BJ (cell line): ENCODE measurements at regions not wholly inside any gene's neighbourhood (a gene's known extent, or its start where the extent isn't known, plus 50 kb on each side); places are given as distances from the start of the nearest gene placed in this dataset.
A peak's percentile ranks its signal among the peaks of the same experiment; 100 is the strongest.

Experiments used
- CTCF ChIA-PET: fragments of 350-600 bp; formaldehyde crosslinking; extraction: SDS; loops from one replicate; lab custom pipeline; 2021; ENCODE audit warnings: antibody characterized with exemption, inconsistent platforms; lab: Yijun Ruan, JAX
- POLR2A ChIA-PET: fragments of 300-600 bp; sonication (Branson Sonifier 250); formaldehyde crosslinking; extraction: SDS; loops from one replicate; lab custom pipeline; 2021; ENCODE audit warnings: antibody characterized with exemption; lab: Charles Lee
- DNase-seq: peaks from one replicate; pipeline ENCODE4 v3.0.0-alpha.2; 2011; ENCODE audit warnings: low read depth
- H3K27me3 ChIP-seq: 2 replicates; pipeline ENCODE4 v1.6.0; 2011; ENCODE audit warnings: low read length; ENCODE audit not compliant: control insufficient read depth, insufficient read depth
- H3K36me3 ChIP-seq: 2 replicates; pipeline ENCODE4 v1.5.1; 2011; ENCODE audit warnings: low read length; ENCODE audit not compliant: control insufficient read depth, insufficient read depth
- H3K4me3 ChIP-seq: 2 replicates; pipeline ENCODE4 v1.5.1; 2011; ENCODE audit warnings: low read depth, mild to moderate bottlenecking, control low read depth, low read length
- TF ChIP-seq, protein P1 (sequence below): IDR thresholded peaks from 2 replicates; pipeline ENCODE4 v1.5.1; 2011; ENCODE audit warnings: low read depth, mild to moderate bottlenecking, control low read depth, inconsistent platforms, low read length, moderate library complexity; ENCODE audit not compliant: insufficient read depth

DNA sequence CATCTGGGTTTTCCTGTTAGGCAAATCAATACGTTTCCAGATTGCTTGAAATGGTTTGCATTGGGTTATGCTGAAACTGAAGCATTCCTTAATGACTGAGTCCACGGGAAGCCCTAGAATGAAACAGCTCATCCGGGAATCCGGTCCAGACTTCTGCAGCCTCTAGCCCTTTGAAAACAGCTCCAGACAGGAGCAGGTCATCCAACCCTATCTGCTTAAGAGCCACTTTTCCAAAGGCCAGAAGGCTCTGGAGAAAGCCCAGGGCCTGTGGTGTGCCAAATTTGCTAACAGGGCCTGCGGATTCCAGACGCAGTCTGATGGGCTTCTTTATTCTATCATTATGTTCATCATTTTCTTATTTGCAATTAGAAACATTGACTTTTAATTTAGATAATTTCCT, 265.4 kb downstream of the SKIDA1 start:
- ChIA-PET POLR2A (no interaction called here), CTCF (interaction anchor here (0.9 kb wide), 2 partner anchors 10 to 472 kb away, joined by 3 to 4 read pairs; no protein-coding TSS in a partner anchor)
- H3K27me3 ChIP-seq: no peaks in the 10 kb centered on the region; the same call in none of the 2 replicates
- H3K36me3 ChIP-seq: no peaks in the 10 kb centered on the region
- TF ChIP-seq, protein P1, sequence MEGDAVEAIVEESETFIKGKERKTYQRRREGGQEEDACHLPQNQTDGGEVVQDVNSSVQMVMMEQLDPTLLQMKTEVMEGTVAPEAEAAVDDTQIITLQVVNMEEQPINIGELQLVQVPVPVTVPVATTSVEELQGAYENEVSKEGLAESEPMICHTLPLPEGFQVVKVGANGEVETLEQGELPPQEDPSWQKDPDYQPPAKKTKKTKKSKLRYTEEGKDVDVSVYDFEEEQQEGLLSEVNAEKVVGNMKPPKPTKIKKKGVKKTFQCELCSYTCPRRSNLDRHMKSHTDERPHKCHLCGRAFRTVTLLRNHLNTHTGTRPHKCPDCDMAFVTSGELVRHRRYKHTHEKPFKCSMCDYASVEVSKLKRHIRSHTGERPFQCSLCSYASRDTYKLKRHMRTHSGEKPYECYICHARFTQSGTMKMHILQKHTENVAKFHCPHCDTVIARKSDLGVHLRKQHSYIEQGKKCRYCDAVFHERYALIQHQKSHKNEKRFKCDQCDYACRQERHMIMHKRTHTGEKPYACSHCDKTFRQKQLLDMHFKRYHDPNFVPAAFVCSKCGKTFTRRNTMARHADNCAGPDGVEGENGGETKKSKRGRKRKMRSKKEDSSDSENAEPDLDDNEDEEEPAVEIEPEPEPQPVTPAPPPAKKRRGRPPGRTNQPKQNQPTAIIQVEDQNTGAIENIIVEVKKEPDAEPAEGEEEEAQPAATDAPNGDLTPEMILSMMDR: no peak
- DNase-seq: no peak
- H3K4me3 ChIP-seq: no peak overlapping the region

DNA sequence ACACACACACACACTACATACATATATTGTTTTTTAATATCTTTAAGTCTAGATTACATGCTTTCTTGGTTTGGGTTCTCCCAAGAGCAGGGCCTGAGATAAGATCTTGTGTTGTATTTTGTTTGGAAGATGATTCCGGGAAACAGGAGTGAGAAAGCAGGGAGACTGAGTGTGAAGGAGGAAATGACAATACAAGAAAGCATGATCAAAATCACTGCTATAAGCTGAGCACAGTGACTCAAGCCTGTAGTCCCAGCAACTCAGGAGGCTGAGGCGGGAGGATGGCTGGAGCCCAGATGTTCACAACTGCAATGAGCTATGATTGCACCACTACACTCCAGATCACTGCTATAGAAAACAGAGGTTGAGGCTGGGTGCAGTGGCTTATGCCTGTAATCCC, 267.6 kb downstream of the SKIDA1 start:
- CTCF ChIA-PET: interaction anchor here (0.9 to 2.7 kb wide), 2 partner anchors 12 to 16 kb away, joined by 3 to 15 read pairs; no protein-coding TSS in a partner anchor
- Histone ChIP-seq H3K4me3 (no peak overlapping the region), H3K36me3 (no peaks in the 10 kb centered on the region), H3K27me3 (no peaks in the 10 kb centered on the region; the same call in none of the 2 replicates)
- TF ChIP-seq, protein P1: no peak
- POLR2A ChIA-PET: no interaction called here
- peak; percentile 17 for DNase-seq

DNA sequence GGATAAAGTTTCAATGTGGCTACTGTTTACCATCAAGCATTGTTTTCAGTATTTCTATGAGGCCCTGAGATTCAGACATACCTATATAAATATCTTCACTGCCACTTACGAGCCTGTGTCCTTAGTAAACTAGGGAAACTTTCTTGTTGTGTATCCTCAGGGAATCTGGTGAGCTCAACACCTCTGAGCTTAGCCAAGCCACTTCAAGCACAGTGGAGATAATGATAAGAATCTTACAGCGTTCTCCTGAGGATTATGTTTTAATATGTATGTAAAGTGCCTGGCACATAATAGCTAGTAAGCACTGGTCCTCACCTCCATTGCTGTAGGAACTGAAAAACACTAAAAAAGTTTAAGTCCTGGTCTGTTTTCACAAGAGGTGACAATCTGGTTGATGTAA, 268.3 kb downstream of the SKIDA1 start:
- ChIA-PET CTCF (interaction anchor here (2.7 kb wide), 1 partner anchor 12 kb away, joined by 15 read pairs; no protein-coding TSS in a partner anchor), POLR2A (interaction anchor here (0.8 kb wide), 1 partner anchor 280 kb away, joined by 3 read pairs; no protein-coding TSS in a partner anchor)
- Histone ChIP-seq H3K4me3 (no peak overlapping the region), H3K27me3 (no peaks in the 10 kb centered on the region; the same call in none of the 2 replicates), H3K36me3 (no peaks in the 10 kb centered on the region)
- TF ChIP-seq, protein P1: no peak
- no peak for DNase-seq

DNA sequence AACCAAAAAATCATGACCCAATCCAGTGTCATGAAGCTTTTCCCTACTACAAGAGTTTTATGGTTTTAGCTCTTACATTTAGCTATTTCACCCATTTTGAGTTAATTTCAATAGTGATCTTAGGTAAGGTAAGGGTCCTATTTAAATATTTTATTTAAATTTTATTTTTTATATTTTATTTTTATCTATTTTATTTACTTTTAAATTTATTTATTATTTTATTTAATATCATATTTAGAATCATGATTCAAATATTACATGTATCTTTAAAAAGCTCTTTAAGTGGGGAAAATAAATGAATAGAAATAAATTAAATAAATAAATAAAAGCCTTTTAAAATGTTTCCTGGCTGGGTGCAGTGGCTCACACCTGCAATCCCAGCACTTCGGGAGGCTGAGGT, 276.0 kb downstream of the SKIDA1 start:
- no peak for DNase-seq
- Histone ChIP-seq H3K4me3 (no peak overlapping the region), H3K36me3 (no peaks in the 10 kb centered on the region), H3K27me3 (peaks cover 2% of the 10 kb centered on the region; the same call in 1 of the 2 replicates)
- ChIA-PET POLR2A (no interaction called here), CTCF (interaction anchor here (3.3 kb wide), 1 partner anchor 8 kb away, joined by 17 read pairs; no protein-coding TSS in a partner anchor)
- TF ChIP-seq, protein P1: no peak

DNA sequence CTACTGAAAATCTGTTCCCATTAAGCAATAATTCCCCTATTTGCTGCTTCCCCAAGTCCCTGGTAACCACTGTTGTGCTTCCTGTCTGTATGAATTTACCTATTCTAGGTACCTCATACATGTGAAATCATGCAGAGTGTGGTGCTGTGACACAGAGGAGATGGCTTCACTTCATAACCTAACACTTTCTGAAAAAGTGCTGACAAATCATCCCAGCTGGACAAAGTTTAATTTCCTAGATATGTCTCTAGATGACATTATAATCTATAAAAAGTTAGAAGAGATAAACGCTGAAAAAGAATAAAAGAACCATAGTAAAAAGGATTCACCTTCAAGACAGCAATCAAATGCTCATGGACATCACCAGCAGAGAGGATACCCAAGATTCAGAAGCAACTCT, 277.9 kb downstream of the SKIDA1 start:
- CTCF ChIA-PET: interaction anchor here (0.6 kb wide), 1 partner anchor 1413 kb away, joined by 4 read pairs; no protein-coding TSS in a partner anchor
- DNase-seq: no peak
- POLR2A ChIA-PET: no interaction called here
- peaks cover 2% of the 10 kb centered on the region; the same call in 1 of the 2 replicates for H3K27me3 ChIP-seq
- H3K4me3 ChIP-seq: no peak overlapping the region
- TF ChIP-seq, protein P1: no peak
- no peaks in the 10 kb centered on the region for H3K36me3 ChIP-seq
